Brain microvascular endothelial cell (primary cell): ENCODE measurements at regions not wholly inside any gene's neighbourhood (a gene's known extent, or its start where the extent isn't known, plus 50 kb on each side); places are given as distances from the start of the nearest gene placed in this dataset.
A peak's percentile ranks its signal among the peaks of the same experiment; 100 is the strongest.

Experiments used
- DNase-seq: peaks from one replicate; pipeline ENCODE4 v3.0.0-alpha.2; 2020
- H3K27ac ChIP-seq: fragments of 250-450 bp; sonication (Bioruptor Pico); 2 replicates; pipeline ENCODE4 v1.5.1; 2020; ENCODE audit warnings: mild to moderate bottlenecking, moderate library complexity
- H3K27me3 ChIP-seq: fragments of 250-450 bp; sonication (Bioruptor Pico); replicated peaks from 2 replicates; pipeline ENCODE4 v1.5.1; 2020; ENCODE audit warnings: mild to moderate bottlenecking
- H3K36me3 ChIP-seq: fragments of 250-450 bp; sonication (Bioruptor Pico); replicated peaks from 2 replicates; pipeline ENCODE4 v1.5.1; 2020; ENCODE audit warnings: mild to moderate bottlenecking
- H3K4me3 ChIP-seq: 2 replicates; pipeline ENCODE4 v1.5.1; 2011; ENCODE audit warnings: low read depth, mild to moderate bottlenecking, control low read depth, low read length, moderate library complexity
- in situ Hi-C: cut with HindIII; loops from 2 replicates; pipeline ENCODE4 v1.10.0; 2017; ENCODE audit warnings: low sequenced_read_pairs, low pct_ligation_motif_present
- TF ChIP-seq, protein P1 (sequence below): IDR thresholded peaks from 2 replicates; pipeline ENCODE4 v1.5.1; 2011; ENCODE audit warnings: low read depth, mild to moderate bottlenecking, moderate library complexity, low read length, control low read depth, inconsistent platforms; ENCODE audit errors: missing control alignments

DNA sequence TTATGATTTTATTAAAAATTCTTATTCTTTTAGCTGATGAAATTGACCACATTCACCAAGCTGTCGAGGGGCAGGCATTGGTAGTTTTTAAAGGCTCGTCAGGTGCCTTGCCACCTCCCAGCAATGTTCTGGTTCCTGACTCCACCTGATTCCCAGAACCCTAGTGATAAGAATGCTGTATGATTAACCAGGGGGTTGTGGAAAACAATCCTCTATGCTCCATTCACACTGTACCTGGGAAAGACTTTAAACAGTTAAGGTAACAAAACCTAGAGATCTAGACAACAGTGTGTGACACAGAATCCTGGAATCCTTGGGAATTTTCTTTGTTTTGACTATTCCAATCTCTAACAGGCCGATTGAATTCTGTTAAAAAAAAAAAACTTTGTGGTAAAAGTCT, 165.7 kb upstream of the OLIG3 start:
- Histone ChIP-seq H3K36me3 (no peaks in the 10 kb centered on the region), H3K4me3 (no peak overlapping the region), H3K27ac (no peak overlapping the region), H3K27me3 (no peaks in the 10 kb centered on the region)
- TF ChIP-seq, protein P1, sequence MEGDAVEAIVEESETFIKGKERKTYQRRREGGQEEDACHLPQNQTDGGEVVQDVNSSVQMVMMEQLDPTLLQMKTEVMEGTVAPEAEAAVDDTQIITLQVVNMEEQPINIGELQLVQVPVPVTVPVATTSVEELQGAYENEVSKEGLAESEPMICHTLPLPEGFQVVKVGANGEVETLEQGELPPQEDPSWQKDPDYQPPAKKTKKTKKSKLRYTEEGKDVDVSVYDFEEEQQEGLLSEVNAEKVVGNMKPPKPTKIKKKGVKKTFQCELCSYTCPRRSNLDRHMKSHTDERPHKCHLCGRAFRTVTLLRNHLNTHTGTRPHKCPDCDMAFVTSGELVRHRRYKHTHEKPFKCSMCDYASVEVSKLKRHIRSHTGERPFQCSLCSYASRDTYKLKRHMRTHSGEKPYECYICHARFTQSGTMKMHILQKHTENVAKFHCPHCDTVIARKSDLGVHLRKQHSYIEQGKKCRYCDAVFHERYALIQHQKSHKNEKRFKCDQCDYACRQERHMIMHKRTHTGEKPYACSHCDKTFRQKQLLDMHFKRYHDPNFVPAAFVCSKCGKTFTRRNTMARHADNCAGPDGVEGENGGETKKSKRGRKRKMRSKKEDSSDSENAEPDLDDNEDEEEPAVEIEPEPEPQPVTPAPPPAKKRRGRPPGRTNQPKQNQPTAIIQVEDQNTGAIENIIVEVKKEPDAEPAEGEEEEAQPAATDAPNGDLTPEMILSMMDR = no peak
- in situ Hi-C loops = no loop called here
- no peak for DNase-seq

DNA sequence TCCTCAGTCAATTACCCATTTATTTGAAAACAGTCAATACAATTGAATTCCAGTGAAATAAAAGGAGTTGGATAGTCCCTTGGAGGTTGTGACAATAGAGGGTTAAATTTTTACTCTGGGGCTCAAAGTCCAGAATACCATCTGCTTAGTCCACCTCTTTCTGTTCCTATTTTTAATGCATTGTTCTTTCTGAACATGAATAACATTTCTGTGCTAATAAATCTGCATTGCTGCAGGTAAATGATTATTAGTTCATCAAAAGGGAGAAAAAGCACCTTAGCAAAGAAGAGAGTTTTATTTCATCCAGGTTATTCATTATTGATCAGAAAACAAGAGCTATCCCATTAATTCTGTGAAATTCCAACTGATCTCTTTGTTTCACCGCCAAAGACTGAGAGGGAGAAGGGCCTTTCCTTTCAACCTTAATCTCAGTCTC, 166.1 kb upstream of the OLIG3 start:
- Histone ChIP-seq H3K36me3 (no peaks in the 10 kb centered on the region), H3K27ac (no peak overlapping the region), H3K4me3 (no peak overlapping the region), H3K27me3 (no peaks in the 10 kb centered on the region)
- DNase-seq = no peak
- TF ChIP-seq, protein P1 = no peak
- in situ Hi-C loops = no loop called here

DNA sequence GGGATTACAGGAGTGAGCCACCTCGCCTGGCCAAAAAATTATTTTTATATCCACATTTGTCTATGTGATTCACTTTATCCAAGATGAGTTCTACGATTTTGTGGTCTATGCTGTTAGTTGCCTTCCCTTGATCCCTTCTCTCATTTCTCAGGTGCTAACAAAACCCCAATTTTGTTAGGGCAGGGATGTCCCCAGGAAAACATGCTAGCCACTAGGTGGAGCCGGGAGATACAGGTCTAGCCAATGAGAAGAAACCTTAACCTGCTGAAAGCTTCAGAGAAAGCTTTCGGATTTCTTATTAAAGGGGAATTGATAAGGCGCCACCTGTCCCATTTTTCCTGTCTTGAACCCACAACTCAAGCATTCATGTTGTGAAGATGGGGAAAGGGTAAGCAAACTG, 167.4 kb upstream of the OLIG3 start:
- DNase-seq = no peak
- TF ChIP-seq, protein P1 = peak; percentile 81
- H3K36me3 ChIP-seq = no peaks in the 10 kb centered on the region
- in situ Hi-C loops = no loop called here
- H3K27me3 ChIP-seq = no peaks in the 10 kb centered on the region
- H3K4me3 ChIP-seq = no peak overlapping the region
- no peak overlapping the region for H3K27ac ChIP-seq

DNA sequence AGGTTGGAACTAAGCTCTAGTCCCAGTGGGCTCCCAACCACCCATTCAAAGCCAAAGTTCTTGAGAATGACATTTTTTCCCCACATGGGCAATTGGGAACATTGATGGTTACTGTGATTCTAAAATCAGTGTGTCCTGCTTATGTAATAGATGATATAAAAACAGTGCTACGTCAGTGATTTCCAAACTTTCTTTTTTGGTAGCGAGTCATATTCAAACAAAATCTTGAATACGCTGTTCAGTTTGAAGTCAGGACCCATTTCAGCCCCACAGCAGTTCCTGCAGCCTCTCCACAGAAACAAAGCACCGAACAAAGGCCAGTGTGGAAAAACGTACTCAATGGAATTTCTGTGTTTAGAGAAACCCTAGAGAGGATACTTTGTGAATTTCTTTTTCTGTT, 170.0 kb upstream of the OLIG3 start:
- DNase-seq = no peak

DNA sequence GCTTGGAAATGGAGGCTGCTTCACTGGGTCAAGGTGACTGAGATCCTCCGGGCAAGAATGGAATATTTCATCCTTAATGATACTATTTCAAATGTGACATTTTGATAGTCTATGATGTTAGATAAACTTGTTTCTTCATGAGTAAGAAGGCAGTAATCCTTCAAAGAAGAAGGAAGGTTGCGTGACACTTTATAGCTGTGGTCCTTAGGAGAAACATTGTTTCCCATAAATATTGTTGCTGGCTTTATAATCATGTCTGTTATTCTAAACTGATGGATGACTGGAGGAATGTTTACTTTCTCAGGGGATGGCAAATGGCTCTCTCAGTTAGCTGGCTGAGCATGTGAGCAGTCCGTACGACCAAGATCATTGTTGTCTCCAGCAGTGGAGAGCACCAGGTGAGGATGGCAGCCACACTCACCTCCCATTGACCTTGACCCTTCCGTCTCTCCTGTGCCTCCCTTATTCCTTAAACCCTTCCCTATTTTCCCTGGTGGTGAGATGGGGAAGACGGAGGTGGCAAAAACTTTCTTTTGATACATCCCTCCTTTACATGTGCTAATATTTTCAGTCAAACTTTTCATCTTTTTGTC, 171.2 kb upstream of the OLIG3 start:
- peak; percentile 5 for DNase-seq
- no peak overlapping the region for H3K4me3 ChIP-seq
- no peaks in the 10 kb centered on the region for H3K27me3 ChIP-seq
- no peak overlapping the region for H3K27ac ChIP-seq
- in situ Hi-C loops = no loop called here
- H3K36me3 ChIP-seq = no peaks in the 10 kb centered on the region
- TF ChIP-seq, protein P1 = no peak

More for the DNA sequence above, 170.0 kb upstream of the OLIG3 start:
- Histone ChIP-seq H3K27me3 (no peaks in the 10 kb centered on the region), H3K36me3 (no peaks in the 10 kb centered on the region), H3K4me3 (no peak overlapping the region), H3K27ac (no peak overlapping the region)
- in situ Hi-C loops = no loop called here
- TF ChIP-seq, protein P1 = no peak

DNA sequence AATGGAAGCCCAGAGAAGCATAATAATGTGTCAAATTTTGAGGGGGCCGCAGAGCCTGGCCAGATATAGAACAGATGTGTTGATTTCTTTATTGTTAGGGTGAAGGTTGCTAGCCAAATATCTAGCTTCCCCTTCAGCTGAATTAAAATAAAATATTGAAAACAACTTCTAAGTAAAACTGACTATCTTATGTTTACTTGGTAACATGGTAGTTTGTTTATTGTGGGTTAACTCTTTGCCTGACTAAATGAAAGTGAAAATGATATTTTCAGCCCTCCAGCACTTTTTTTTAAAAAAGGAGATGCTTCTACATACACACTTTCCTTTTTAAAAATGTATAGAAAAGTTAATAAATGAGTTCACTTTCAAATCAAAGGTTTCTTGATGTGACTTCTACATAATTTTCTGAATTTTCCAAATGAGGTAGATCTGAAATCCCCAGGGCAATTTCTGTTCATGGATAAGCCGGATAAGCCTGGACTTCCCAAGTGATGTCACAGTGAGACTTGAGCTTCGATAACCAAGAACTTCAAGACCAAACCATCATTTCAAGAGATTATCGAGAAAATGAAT, 172.1 kb upstream of the OLIG3 start:
- Histone ChIP-seq H3K27me3 (no peaks in the 10 kb centered on the region), H3K27ac (no peak overlapping the region), H3K36me3 (no peaks in the 10 kb centered on the region), H3K4me3 (no peak overlapping the region)
- no peak for DNase-seq
- in situ Hi-C loops = no loop called here
- TF ChIP-seq, protein P1 = no peak
